MM.1S (cell line): ENCODE measurements at regions not wholly inside any gene's neighbourhood (a gene's known extent, or its start where the extent isn't known, plus 50 kb on each side); places are given as distances from the start of the nearest gene placed in this dataset.

Source experiments
- DNase-seq: peaks from one replicate; pipeline ENCODE4 v3.0.0-alpha.2; 2015
- H2AFZ ChIP-seq: fragments of 300-600 bp; sonication (generic); 2 replicates; pipeline ENCODE4 v1.6.0; 2016; ENCODE audit warnings: antibody characterized with exemption, low read length
- H3F3A ChIP-seq: fragments of 300-600 bp; sonication (generic); 2 replicates; pipeline ENCODE4 v1.6.1; 2016; ENCODE audit warnings: mild to moderate bottlenecking, antibody characterized with exemption, low read length, moderate library complexity, mixed read lengths; ENCODE audit not compliant: insufficient read depth
- H3K27ac ChIP-seq: fragments of 300-600 bp; sonication (generic); 2 replicates; pipeline ENCODE4 v1.5.1; 2016; ENCODE audit warnings: mild to moderate bottlenecking, low read length
- H3K27me3 ChIP-seq: fragments of 300-600 bp; sonication (generic); replicated peaks from 2 replicates; pipeline ENCODE4 v1.6.0; 2016; ENCODE audit warnings: low read length; ENCODE audit not compliant: insufficient read depth
- H3K36me3 ChIP-seq: fragments of 300-600 bp; sonication (generic); replicated peaks from 2 replicates; pipeline ENCODE4 v1.6.1; 2016; ENCODE audit warnings: mild to moderate bottlenecking, low read length, mixed read lengths; ENCODE audit not compliant: insufficient read depth
- H3K4me1 ChIP-seq: fragments of 300-600 bp; sonication (generic); 2 replicates; pipeline ENCODE4 v1.6.1; 2016; ENCODE audit warnings: low read length, mixed read lengths
- H3K4me2 ChIP-seq: fragments of 300-600 bp; sonication (generic); 2 replicates; pipeline ENCODE4 v1.6.0; 2016; ENCODE audit warnings: low read depth, low read length
- H3K4me3 ChIP-seq: fragments of 300-600 bp; sonication (generic); 2 replicates; pipeline ENCODE4 v1.5.1; 2016; ENCODE audit warnings: low read length, mixed read lengths
- H3K79me2 ChIP-seq: fragments of 300-600 bp; sonication (generic); 2 replicates; pipeline ENCODE4 v1.6.1; 2016; ENCODE audit warnings: mixed run types, low read length, mixed read lengths
- H3K9ac ChIP-seq: fragments of 300-600 bp; sonication (generic); 2 replicates; pipeline ENCODE4 v1.6.1; 2016; ENCODE audit warnings: low read length, mixed read lengths
- H3K9me2 ChIP-seq: fragments of 300-600 bp; sonication (generic); replicated peaks from 2 replicates; pipeline ENCODE4 v1.6.1; 2016; ENCODE audit warnings: mild to moderate bottlenecking, low read length, mixed read lengths; ENCODE audit not compliant: insufficient read depth
- H3K9me3 ChIP-seq: fragments of 300-600 bp; sonication (generic); replicated peaks from 2 replicates; pipeline ENCODE4 v1.6.1; 2016; ENCODE audit warnings: mild to moderate bottlenecking, low read length, mixed read lengths; ENCODE audit not compliant: insufficient read depth
- H4K20me1 ChIP-seq: fragments of 300-600 bp; sonication (generic); 2 replicates; pipeline ENCODE4 v1.6.1; 2016; ENCODE audit warnings: mild to moderate bottlenecking, low read length, moderate library complexity, mixed read lengths; ENCODE audit not compliant: insufficient read depth
- EZH2 ChIP-seq: fragments of 300-600 bp; sonication (generic); optimal IDR thresholded peaks from 2 replicates; pipeline ENCODE3; 2017; ENCODE audit warnings: low read depth, mild to moderate bottlenecking, antibody characterized with exemption, low read length, mixed read lengths
- EZH2phosphoT487 ChIP-seq: fragments of 300-600 bp; sonication (generic); IDR thresholded peaks from 2 replicates; pipeline ENCODE4 v1.6.1; 2018; ENCODE audit warnings: antibody characterized with exemption, low read length
- TF ChIP-seq, protein P1 (sequence below): fragments of 300-600 bp; sonication (generic); IDR thresholded peaks from 2 replicates; pipeline ENCODE4 v1.5.1; 2016; ENCODE audit warnings: antibody characterized with exemption, low read length, mixed read lengths

DNA sequence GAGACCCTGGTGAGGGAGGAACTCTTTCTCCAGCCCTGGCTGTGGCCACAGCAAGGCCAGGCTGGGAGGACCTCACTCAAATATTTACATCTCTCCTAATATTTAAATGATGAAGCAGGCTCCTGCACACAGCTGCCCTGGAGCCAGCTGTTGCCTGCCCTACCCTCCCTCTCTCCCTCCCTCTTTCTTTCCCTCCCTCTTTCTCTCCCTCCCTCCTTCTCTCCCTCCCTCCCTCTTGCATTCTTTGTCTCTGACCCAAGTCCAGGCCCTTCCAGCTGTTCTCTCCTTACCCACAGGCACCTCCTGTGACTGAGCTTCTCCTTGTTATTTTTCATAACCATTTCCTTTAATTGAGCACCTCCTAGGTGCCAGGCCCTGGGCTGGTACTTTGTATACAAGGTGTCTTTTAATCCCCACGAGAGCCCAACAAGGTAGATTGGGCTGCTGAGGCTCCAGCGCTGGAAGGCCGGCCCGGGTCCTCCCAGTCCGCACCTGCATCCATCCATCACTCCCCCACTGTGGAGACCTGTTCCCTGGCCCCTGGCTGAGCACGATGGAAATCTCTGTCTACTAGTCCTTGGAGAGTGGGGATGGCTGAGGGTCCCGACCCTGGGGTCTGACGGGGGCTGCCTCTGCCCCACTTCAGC, 242.3 kb downstream of the SEC14L1 start:
- H3K4me1 ChIP-seq: no peaks in the 10 kb centered on the region

GRCh38 chr17:77383613-77384608, 243.1 kb downstream of the SEC14L1 start:
- no peaks in the 10 kb centered on the region for H3K27me3 ChIP-seq
- no peaks in the 10 kb centered on the region for H3K4me1 ChIP-seq
- no peak overlapping the region for H3K27ac ChIP-seq
- TF ChIP-seq, protein P1, sequence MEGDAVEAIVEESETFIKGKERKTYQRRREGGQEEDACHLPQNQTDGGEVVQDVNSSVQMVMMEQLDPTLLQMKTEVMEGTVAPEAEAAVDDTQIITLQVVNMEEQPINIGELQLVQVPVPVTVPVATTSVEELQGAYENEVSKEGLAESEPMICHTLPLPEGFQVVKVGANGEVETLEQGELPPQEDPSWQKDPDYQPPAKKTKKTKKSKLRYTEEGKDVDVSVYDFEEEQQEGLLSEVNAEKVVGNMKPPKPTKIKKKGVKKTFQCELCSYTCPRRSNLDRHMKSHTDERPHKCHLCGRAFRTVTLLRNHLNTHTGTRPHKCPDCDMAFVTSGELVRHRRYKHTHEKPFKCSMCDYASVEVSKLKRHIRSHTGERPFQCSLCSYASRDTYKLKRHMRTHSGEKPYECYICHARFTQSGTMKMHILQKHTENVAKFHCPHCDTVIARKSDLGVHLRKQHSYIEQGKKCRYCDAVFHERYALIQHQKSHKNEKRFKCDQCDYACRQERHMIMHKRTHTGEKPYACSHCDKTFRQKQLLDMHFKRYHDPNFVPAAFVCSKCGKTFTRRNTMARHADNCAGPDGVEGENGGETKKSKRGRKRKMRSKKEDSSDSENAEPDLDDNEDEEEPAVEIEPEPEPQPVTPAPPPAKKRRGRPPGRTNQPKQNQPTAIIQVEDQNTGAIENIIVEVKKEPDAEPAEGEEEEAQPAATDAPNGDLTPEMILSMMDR: no peak
- no peaks in the 10 kb centered on the region for H3K9me3 ChIP-seq
- no peak overlapping the region for H3K9ac ChIP-seq
- H3K9me2 ChIP-seq: no peaks in the 10 kb centered on the region
- no peak overlapping the region for H3K4me3 ChIP-seq
- no peaks in the 10 kb centered on the region for H3K36me3 ChIP-seq
- peaks cover 89% of the 10 kb centered on the region for H3K79me2 ChIP-seq
- no peaks in the 10 kb centered on the region for H3F3A ChIP-seq
- H2AFZ ChIP-seq: no peak overlapping the region
- no peak for DNase-seq
- no peaks in the 10 kb centered on the region; the same call in 1 of the 2 replicates for H4K20me1 ChIP-seq
- no peak overlapping the region for H3K4me2 ChIP-seq

More for the DNA sequence above, 242.3 kb downstream of the SEC14L1 start:
- H3K4me3 ChIP-seq: no peak overlapping the region
- no peak for DNase-seq
- TF ChIP-seq EZH2 (no peak), EZH2phosphoT487 (no peak)
- TF ChIP-seq, protein P1: no peak
- no peaks in the 10 kb centered on the region for H3F3A ChIP-seq
- no peaks in the 10 kb centered on the region; the same call in 1 of the 2 replicates for H4K20me1 ChIP-seq
- peaks cover 89% of the 10 kb centered on the region for H3K79me2 ChIP-seq
- no peak overlapping the region for H2AFZ ChIP-seq
- H3K9ac ChIP-seq: no peak overlapping the region
- no peaks in the 10 kb centered on the region for H3K9me2 ChIP-seq
- no peak overlapping the region for H3K4me2 ChIP-seq
- no peaks in the 10 kb centered on the region for H3K9me3 ChIP-seq
- H3K27ac ChIP-seq: no peak overlapping the region
- H3K27me3 ChIP-seq: no peaks in the 10 kb centered on the region
- no peaks in the 10 kb centered on the region for H3K36me3 ChIP-seq

DNA sequence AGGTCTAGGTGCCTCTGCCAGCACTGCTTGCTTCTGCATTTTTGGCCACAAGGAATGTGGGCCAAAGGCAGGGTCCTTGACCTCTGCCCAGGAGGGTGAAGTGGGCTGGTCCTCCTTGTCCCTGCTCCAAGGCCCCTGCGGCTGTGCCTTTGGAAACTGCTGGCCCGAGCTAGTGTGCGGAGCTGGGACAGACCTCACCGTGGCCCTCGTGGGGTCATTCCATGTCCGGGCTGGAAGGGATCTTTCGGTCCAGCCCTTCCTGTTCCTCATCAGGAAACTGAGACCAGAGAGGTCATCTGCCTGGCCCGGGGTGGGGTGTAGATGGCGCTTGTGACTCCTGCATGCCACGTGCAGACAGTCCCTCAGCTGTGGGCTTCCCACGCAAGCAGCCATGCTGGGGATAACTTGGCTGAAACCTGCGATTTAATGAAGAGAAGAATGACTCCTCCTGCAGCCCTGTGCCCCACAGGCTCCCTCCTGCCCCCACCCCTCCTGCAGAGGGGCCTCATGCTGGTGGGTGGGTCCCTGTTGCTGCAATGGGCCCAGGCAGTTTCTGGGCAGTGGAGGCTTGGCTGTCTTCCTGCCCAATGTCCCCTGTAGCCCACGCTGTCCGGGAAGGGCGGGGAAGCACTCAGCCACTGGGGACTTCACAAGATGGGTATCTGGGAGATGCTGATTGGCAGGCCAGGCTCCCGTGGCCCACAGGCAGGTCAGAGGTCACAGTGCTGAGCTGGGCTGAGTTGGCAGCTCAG, 245.2 kb downstream of the SEC14L1 start:
- Histone ChIP-seq H3K79me2 (peaks cover 85% of the 10 kb centered on the region), H3K27ac (no peak overlapping the region), H3K9me3 (no peaks in the 10 kb centered on the region), H3K36me3 (no peaks in the 10 kb centered on the region), H2AFZ (no peak overlapping the region), H3K9me2 (no peaks in the 10 kb centered on the region), H3K4me3 (no peak overlapping the region), H3K4me1 (no peaks in the 10 kb centered on the region), H3K4me2 (no peak overlapping the region), H3K27me3 (no peaks in the 10 kb centered on the region), H3K9ac (no peak overlapping the region), H3F3A (no peaks in the 10 kb centered on the region), H4K20me1 (no peaks in the 10 kb centered on the region; the same call in 1 of the 2 replicates)
- DNase-seq: no peak
- no peak for TF ChIP-seq EZH2
- TF ChIP-seq, protein P1: no peak
- no peak for TF ChIP-seq EZH2phosphoT487
